OCI-LY1 (cell line): ENCODE measurements at regions not wholly inside any gene's neighbourhood (a gene's known extent, or its start where the extent isn't known, plus 50 kb on each side); places are given as distances from the start of the nearest gene placed in this dataset.

Experiments
- H2AFZ ChIP-seq: fragments of 200-600 bp; sonication (generic), shearing (Covaris generic); 2 replicates; pipeline ENCODE4 v1.6.0; 2014; ENCODE audit warnings: antibody characterized with exemption, mild to moderate bottlenecking, low read length
- H3F3A ChIP-seq: fragments of 200-600 bp; sonication (generic), shearing (Covaris generic); 2 replicates; pipeline ENCODE4 v1.6.0; 2014; ENCODE audit warnings: mild to moderate bottlenecking, antibody characterized with exemption, low read length, moderate library complexity; ENCODE audit not compliant: insufficient read depth
- H3K27ac ChIP-seq: fragments of 200-600 bp; sonication (generic); 2 replicates; pipeline ENCODE4 v1.5.1; 2014; ENCODE audit warnings: low read length, mixed run types, mild to moderate bottlenecking, low read depth; ENCODE audit not compliant: poor library complexity, severe bottlenecking
- H3K27me3 ChIP-seq: fragments of 200-600 bp; sonication (generic); 2 replicates; pipeline ENCODE4 v1.6.0; 2014; ENCODE audit warnings: antibody characterized with exemption, mild to moderate bottlenecking, low read length, moderate library complexity; ENCODE audit not compliant: insufficient read depth
- H3K36me3 ChIP-seq: fragments of 200-600 bp; sonication (generic); 2 replicates; pipeline ENCODE4 v1.6.1; 2014; ENCODE audit warnings: mild to moderate bottlenecking, antibody characterized with exemption, low read length, moderate library complexity, mixed read lengths; ENCODE audit not compliant: insufficient read depth
- H3K4me1 ChIP-seq: fragments of 200-600 bp; sonication (generic); 2 replicates; pipeline ENCODE4 v1.5.1; 2014; ENCODE audit warnings: mild to moderate bottlenecking, low read length, moderate library complexity; ENCODE audit not compliant: insufficient read depth, severe bottlenecking
- H3K4me2 ChIP-seq: fragments of 200-600 bp; sonication (generic), shearing (Covaris generic); 2 replicates; pipeline ENCODE4 v1.6.1; 2014; ENCODE audit warnings: low read length
- H3K4me3 ChIP-seq: fragments of 200-600 bp; sonication (generic); 2 replicates; pipeline ENCODE4 v1.5.1; 2014; ENCODE audit warnings: low read length, low read depth, mild to moderate bottlenecking, mixed read lengths; ENCODE audit not compliant: poor library complexity, severe bottlenecking
- H3K79me2 ChIP-seq: fragments of 200-600 bp; shearing (Covaris generic); 2 replicates; pipeline ENCODE4 v1.6.1; 2016; ENCODE audit warnings: mixed run types, low read length, mixed read lengths; ENCODE audit not compliant: insufficient read depth
- H3K9ac ChIP-seq: fragments of 200-600 bp; sonication (generic), shearing (Covaris generic); 2 replicates; pipeline ENCODE4 v1.6.1; 2014; ENCODE audit warnings: mild to moderate bottlenecking, low read length, mixed read lengths
- H3K9me2 ChIP-seq: fragments of 200-600 bp; sonication (generic), shearing (Covaris generic); 2 replicates; pipeline ENCODE4 v1.6.1; 2014; ENCODE audit warnings: low read depth, mild to moderate bottlenecking, low read length, mixed read lengths
- H3K9me3 ChIP-seq: fragments of 200-600 bp; shearing (Covaris generic); 2 replicates; pipeline ENCODE4 v1.6.1; 2014; ENCODE audit warnings: low read length, mixed read lengths
- H4K20me1 ChIP-seq: fragments of 200-600 bp; sonication (generic), shearing (Covaris generic); 2 replicates; pipeline ENCODE4 v1.6.0; 2016; ENCODE audit warnings: mild to moderate bottlenecking, low read length; ENCODE audit not compliant: insufficient read depth
- EZH2 ChIP-seq: fragments of 200-600 bp; sonication (generic), shearing (Covaris generic); IDR thresholded peaks from 2 replicates; pipeline ENCODE4 v1.8.0; 2017; ENCODE audit warnings: borderline replicate concordance, mixed run types, mild to moderate bottlenecking, antibody characterized with exemption, low read length, moderate library complexity, mixed read lengths
- TF ChIP-seq, protein P1 (sequence below): fragments of 200-600 bp; sonication (generic), shearing (Covaris generic); IDR thresholded peaks from 2 replicates; pipeline ENCODE4 v1.5.1; 2017; ENCODE audit warnings: mild to moderate bottlenecking, antibody characterized with exemption, low read length, moderate library complexity, mixed read lengths

DNA sequence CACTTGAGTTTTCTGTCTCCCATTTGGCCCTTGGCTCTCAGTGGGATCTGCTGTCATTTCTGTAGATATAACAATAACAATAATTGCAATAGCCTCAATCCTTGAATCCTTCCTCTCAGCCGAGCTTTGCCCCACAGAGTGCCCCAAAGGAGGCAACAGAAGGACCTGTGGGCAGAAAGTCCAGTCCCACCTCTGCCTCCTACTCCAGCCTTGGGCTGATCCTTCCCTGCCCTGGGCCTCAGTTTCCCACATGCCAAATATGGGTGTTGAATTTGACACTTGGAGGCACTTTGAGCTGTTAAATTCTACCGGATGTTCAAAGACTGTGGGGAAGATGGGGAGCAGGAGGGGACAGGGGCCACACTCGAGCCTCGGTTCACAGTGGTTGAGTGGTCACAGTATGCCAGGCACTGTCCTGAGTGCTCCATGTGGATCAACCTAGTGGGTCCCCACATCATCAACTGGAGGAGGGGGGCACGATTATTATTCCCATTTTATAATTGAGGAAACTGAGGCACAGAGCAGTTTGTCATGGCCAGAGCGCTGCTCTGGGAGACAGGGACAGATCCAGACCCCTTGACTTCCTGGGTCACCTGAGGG lies 307.1 kb downstream of the MATN1 start:
- Histone ChIP-seq H3K4me2 (no peak overlapping the region), H3K9ac (no peak overlapping the region), H3K79me2 (no peaks in the 10 kb centered on the region), H3K9me2 (no peaks in the 10 kb centered on the region), H3K9me3 (no peaks in the 10 kb centered on the region), H3F3A (no peaks in the 10 kb centered on the region), H3K27me3 (no peaks in the 10 kb centered on the region), H3K27ac (no peak overlapping the region), H3K36me3 (no peaks in the 10 kb centered on the region), H2AFZ (no peak overlapping the region), H3K4me3 (no peak overlapping the region), H3K4me1 (no peaks in the 10 kb centered on the region), H4K20me1 (no peaks in the 10 kb centered on the region)
- no peak for TF ChIP-seq EZH2
- TF ChIP-seq, protein P1, sequence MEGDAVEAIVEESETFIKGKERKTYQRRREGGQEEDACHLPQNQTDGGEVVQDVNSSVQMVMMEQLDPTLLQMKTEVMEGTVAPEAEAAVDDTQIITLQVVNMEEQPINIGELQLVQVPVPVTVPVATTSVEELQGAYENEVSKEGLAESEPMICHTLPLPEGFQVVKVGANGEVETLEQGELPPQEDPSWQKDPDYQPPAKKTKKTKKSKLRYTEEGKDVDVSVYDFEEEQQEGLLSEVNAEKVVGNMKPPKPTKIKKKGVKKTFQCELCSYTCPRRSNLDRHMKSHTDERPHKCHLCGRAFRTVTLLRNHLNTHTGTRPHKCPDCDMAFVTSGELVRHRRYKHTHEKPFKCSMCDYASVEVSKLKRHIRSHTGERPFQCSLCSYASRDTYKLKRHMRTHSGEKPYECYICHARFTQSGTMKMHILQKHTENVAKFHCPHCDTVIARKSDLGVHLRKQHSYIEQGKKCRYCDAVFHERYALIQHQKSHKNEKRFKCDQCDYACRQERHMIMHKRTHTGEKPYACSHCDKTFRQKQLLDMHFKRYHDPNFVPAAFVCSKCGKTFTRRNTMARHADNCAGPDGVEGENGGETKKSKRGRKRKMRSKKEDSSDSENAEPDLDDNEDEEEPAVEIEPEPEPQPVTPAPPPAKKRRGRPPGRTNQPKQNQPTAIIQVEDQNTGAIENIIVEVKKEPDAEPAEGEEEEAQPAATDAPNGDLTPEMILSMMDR = no peak

DNA sequence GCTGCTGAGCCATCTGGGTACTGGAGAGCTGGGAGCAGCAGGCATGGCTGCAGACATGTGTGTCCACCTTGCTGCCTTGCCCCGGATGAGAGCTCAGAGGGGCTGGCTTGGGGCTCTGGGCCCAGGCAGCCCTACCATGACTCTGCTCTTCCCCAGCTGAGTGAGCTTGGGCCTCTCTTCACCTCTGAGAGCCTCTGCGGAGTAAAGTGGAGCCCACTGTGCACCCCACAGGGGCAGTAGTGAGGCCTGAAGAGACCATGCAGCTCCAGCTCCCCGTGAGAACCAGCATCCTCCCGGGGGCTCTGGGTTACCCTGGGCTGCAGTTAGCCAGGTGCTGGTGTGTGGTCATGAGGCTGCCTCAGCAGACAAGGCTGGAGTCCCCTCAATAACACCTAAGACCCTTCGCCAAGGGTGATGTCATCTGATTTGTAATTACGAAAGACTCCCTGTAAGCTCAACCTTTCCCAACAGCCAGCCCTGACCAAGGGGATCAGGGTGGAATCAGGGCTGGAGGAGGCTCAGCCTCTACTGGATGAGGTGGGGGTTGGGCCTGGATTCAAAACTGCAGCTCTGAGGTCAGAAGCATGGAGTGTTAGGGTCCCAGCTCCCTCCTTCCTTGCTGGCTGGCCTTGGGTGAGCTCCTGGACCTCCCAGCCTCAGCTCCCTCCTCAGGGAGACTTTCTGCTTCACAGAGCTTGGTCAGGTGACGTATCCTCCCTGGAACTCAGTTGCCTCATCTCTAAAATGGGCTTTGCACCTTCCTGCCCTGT lies 308.0 kb downstream of the MATN1 start:
- Histone ChIP-seq H4K20me1 (no peaks in the 10 kb centered on the region), H3K4me1 (no peaks in the 10 kb centered on the region), H3F3A (no peaks in the 10 kb centered on the region), H3K9me3 (no peaks in the 10 kb centered on the region), H3K27me3 (no peaks in the 10 kb centered on the region), H3K9me2 (no peaks in the 10 kb centered on the region), H3K36me3 (no peaks in the 10 kb centered on the region), H3K9ac (no peak overlapping the region), H3K4me3 (no peak overlapping the region), H3K4me2 (no peak overlapping the region), H3K27ac (no peak overlapping the region), H3K79me2 (no peaks in the 10 kb centered on the region), H2AFZ (no peak overlapping the region)
- TF ChIP-seq, protein P1 = no peak
- no peak for TF ChIP-seq EZH2

- Histone ChIP-seq H3K4me1 (no peaks in the 10 kb centered on the region), H3K79me2 (no peaks in the 10 kb centered on the region), H3K27ac (no peak overlapping the region), H3K9me3 (no peaks in the 10 kb centered on the region), H3K36me3 (no peaks in the 10 kb centered on the region), H2AFZ (no peak overlapping the region), H3K4me2 (no peak overlapping the region), H3K9me2 (no peaks in the 10 kb centered on the region), H3F3A (no peaks in the 10 kb centered on the region), H3K4me3 (no peak overlapping the region), H3K27me3 (no peaks in the 10 kb centered on the region), H4K20me1 (no peaks in the 10 kb centered on the region), H3K9ac (no peak overlapping the region)
- no peak for TF ChIP-seq EZH2
- TF ChIP-seq, protein P1 = no peak
These were observed 308.6 kb downstream of the MATN1 start for GRCh38 chr1:30414851-30415165.
